RWPE2 (cell line): ENCODE measurements at regions not wholly inside any gene's neighbourhood (a gene's known extent, or its start where the extent isn't known, plus 50 kb on each side); places are given as distances from the start of the nearest gene placed in this dataset.

ENCODE experiments used
- ATAC-seq: fragments of 200-7000 bp; cut with Tn5 transposase; 3 replicates; pipeline ENCODE4 v1.9.1; 2021; ENCODE audit warnings: low read depth
- DNase-seq: peaks from one replicate; pipeline ENCODE4 v3.0.0-alpha.2; 2020; ENCODE audit warnings: low spot score
- H3K27ac ChIP-seq: fragments of 450-650 bp; 2 replicates; pipeline ENCODE4 v1.5.1; 2017; ENCODE audit warnings: mild to moderate bottlenecking; ENCODE audit not compliant: poor library complexity, severe bottlenecking
- H3K27me3 ChIP-seq: fragments of 250-450 bp; sonication (Bioruptor Pico); 2 replicates; pipeline ENCODE4 v1.5.1; 2021; ENCODE audit warnings: mild to moderate bottlenecking, moderate library complexity; ENCODE audit not compliant: insufficient read depth, poor library complexity, severe bottlenecking
- H3K36me3 ChIP-seq: fragments of 250-450 bp; sonication (Bioruptor Pico); 2 replicates; pipeline ENCODE4 v1.5.1; 2020; ENCODE audit warnings: low read depth, mild to moderate bottlenecking, moderate library complexity
- H3K4me1 ChIP-seq: fragments of 250-450 bp; sonication (Bioruptor Pico); 2 replicates; pipeline ENCODE4 v1.5.1; 2021; ENCODE audit warnings: mild to moderate bottlenecking, moderate library complexity; ENCODE audit not compliant: insufficient read depth, poor library complexity, severe bottlenecking
- H3K4me3 ChIP-seq: fragments of 250-450 bp; sonication (Bioruptor Pico); 2 replicates; pipeline ENCODE4 v1.5.1; 2021; ENCODE audit warnings: mild to moderate bottlenecking, moderate library complexity; ENCODE audit not compliant: severe bottlenecking
- H3K9me3 ChIP-seq: fragments of 250-450 bp; sonication (Bioruptor Pico); 2 replicates; pipeline ENCODE4 v1.5.1; 2021; ENCODE audit warnings: mild to moderate bottlenecking, moderate library complexity; ENCODE audit not compliant: severe bottlenecking
- CTCF ChIP-seq: fragments of 450-650 bp; IDR thresholded peaks from one replicate; pipeline ENCODE4 v1.5.1; 2017; ENCODE audit warnings: mild to moderate bottlenecking, moderate library complexity; ENCODE audit not compliant: poor library complexity, severe bottlenecking

- no peak overlapping the region for H3K27ac ChIP-seq
- no peak for ATAC-seq
These were observed 147.5 kb downstream of the ZC3H11B start for GRCh38 chr1:219465212-219466093.

DNA sequence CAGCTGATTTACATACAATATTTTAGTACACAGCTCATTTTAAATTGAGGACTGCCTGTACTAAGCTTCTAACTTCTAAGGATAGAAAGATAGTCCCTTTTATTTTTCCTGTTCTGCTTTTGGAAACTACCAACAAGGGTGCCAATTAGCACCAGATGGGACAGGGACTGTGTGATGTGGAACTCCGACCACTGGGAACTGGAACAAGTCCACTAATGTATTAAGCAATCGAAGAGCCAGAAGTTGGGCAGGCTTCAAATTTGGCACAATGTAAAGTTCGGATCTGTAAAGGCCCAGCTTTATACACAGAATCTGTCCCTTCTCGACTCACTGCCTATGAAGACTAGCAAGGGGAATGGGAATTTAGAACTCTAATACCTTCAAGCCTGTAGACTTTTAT, 149.3 kb downstream of the ZC3H11B start:
- no peaks in the 10 kb centered on the region for H3K4me1 ChIP-seq

More at GRCh38 chr1:219465212-219466093, 147.5 kb downstream of the ZC3H11B start:
- Histone ChIP-seq H3K9me3 (no peaks in the 10 kb centered on the region), H3K4me1 (no peaks in the 10 kb centered on the region), H3K36me3 (no peaks in the 10 kb centered on the region), H3K4me3 (no peak overlapping the region), H3K27me3 (no peaks in the 10 kb centered on the region)
- TF ChIP-seq CTCF: no peak
- DNase-seq: no peak

GRCh38 chr1:219461981-219462400, 150.9 kb downstream of the ZC3H11B start:
- no peak for TF ChIP-seq CTCF
- Histone ChIP-seq H3K9me3 (no peaks in the 10 kb centered on the region), H3K4me3 (no peak overlapping the region), H3K4me1 (no peaks in the 10 kb centered on the region), H3K27ac (no peak overlapping the region), H3K27me3 (no peaks in the 10 kb centered on the region), H3K36me3 (no peaks in the 10 kb centered on the region)
- DNase-seq (no peak), ATAC-seq (no peak)

More for the DNA sequence above, 149.3 kb downstream of the ZC3H11B start:
- no peak overlapping the region for H3K27ac ChIP-seq
- TF ChIP-seq CTCF: no peak
- no peaks in the 10 kb centered on the region for H3K27me3 ChIP-seq
- no peaks in the 10 kb centered on the region for H3K36me3 ChIP-seq
- ATAC-seq (no peak), DNase-seq (no peak)
- H3K9me3 ChIP-seq: no peaks in the 10 kb centered on the region
- H3K4me3 ChIP-seq: no peak overlapping the region

DNA sequence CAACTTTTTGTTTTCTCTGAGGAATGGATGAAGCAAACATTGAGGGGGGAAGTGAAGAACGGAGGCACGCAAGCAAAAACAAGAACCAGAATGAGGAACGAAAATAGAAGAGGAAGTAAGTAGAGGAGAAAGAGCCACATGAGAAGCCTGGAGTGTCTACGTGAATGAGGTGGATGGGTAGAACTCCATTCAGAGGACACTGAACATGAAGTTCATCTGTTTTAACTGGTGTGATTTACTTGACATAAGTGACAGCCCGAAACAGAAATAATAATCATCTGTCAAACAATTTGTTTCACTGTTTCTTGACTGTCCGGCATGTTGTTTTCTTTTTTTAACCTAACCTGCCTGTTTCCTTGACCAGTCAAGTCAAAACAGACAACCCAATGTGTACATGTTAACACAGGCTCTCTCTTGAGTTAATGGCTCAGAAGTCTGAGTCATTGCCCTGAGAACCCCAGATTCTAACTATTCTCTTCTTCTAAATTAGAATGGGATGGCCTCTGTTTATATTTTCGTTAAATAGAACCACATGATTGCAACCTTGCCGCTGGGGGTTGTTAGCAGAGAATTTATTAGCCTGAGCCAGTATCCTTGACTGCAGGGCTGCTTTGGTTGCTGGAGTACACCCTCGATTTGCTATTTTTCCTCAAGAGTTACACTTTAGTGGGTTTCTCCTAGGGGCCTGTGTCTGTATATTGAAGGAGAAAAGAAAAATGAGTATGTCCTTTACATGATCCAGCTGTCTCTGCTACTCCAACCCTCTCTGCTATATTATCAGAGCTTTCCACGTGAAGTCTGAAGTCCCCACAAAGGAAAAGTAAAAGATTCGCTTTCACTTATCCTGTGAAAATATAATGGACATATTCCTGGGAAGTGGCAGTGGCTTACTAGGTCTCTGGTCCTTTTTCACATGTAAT, 151.7 kb downstream of the ZC3H11B start:
- no peak for DNase-seq
- H3K27ac ChIP-seq: no peak overlapping the region

More for the DNA sequence above, 151.7 kb downstream of the ZC3H11B start:
- Histone ChIP-seq H3K27me3 (no peaks in the 10 kb centered on the region), H3K9me3 (no peaks in the 10 kb centered on the region), H3K4me3 (no peak overlapping the region), H3K36me3 (no peaks in the 10 kb centered on the region), H3K4me1 (no peaks in the 10 kb centered on the region)
- no peak for ATAC-seq
- TF ChIP-seq CTCF: no peak
